ENCODE measurements at regions not wholly inside any gene's neighbourhood (a gene's known extent, or its start where the extent isn't known, plus 50 kb on each side); places are given as distances from the start of the nearest gene placed in this dataset.

GRCh38 chr13:58081301-58081820, 449.8 kb downstream of the PCDH17 start:
- no peak for DNase-seq

GRCh38 chr13:58083064-58083463, 451.5 kb downstream of the PCDH17 start:
- Histone ChIP-seq H3K27me3 (replicated peaks; ENCODE audit: insufficient read depth, low read length) (peaks cover 6% of the 10 kb centered on the region; the same call in 1 of the 2 replicates), H2AFZ (ENCODE audit: low read length) (no peak overlapping the region), H3K36me3 (replicated peaks; ENCODE audit: insufficient read depth, low read length) (no peaks in the 10 kb centered on the region), H3K4me1 (ENCODE audit: low read length) (no peaks in the 10 kb centered on the region), H3K79me2 (ENCODE audit: low read length) (no peaks in the 10 kb centered on the region), H3K9me3 (replicated peaks; ENCODE audit: insufficient read depth, low read length) (no peaks in the 10 kb centered on the region), H3K4me3 (ENCODE audit: low read length) (no peak overlapping the region), H3K9me2 (replicated peaks; ENCODE audit: insufficient read depth, low read length) (no peaks in the 10 kb centered on the region), H3K4me2 (ENCODE audit: low read depth, low read length) (no peak overlapping the region), H3F3A (ENCODE audit: insufficient read depth, low read length) (no peaks in the 10 kb centered on the region), H4K20me1 (ENCODE audit: insufficient read depth, low read length) (no peaks in the 10 kb centered on the region), H3K27ac (ENCODE audit: low read length) (no peak overlapping the region), H3K9ac (ENCODE audit: low read length) (no peak overlapping the region)
- no peak for DNase-seq
- no peak for TF ChIP-seq CTCF (IDR thresholded peaks at IDR 0.05; ENCODE audit: low read length)
- TF ChIP-seq EZH2 (optimal IDR thresholded peaks at IDR 0.05; ENCODE audit: low read depth, low read length) = no peak
- TF ChIP-seq EZH2phosphoT487 (IDR thresholded peaks at IDR 0.05; ENCODE audit: low read length) = no peak

More at GRCh38 chr13:58081301-58081820, 449.8 kb downstream of the PCDH17 start:
- Histone ChIP-seq H2AFZ (ENCODE audit: low read length) (no peak overlapping the region), H3K4me2 (ENCODE audit: low read depth, low read length) (no peak overlapping the region), H3K9ac (ENCODE audit: low read length) (no peak overlapping the region), H3K4me1 (ENCODE audit: low read length) (no peaks in the 10 kb centered on the region), H3K36me3 (replicated peaks; ENCODE audit: insufficient read depth, low read length) (no peaks in the 10 kb centered on the region), H3K4me3 (ENCODE audit: low read length) (no peak overlapping the region), H4K20me1 (ENCODE audit: insufficient read depth, low read length) (no peaks in the 10 kb centered on the region), H3K9me2 (replicated peaks; ENCODE audit: insufficient read depth, low read length) (no peaks in the 10 kb centered on the region), H3K79me2 (ENCODE audit: low read length) (no peaks in the 10 kb centered on the region), H3F3A (ENCODE audit: insufficient read depth, low read length) (no peaks in the 10 kb centered on the region), H3K27ac (ENCODE audit: low read length) (no peak overlapping the region), H3K9me3 (replicated peaks; ENCODE audit: insufficient read depth, low read length) (no peaks in the 10 kb centered on the region), H3K27me3 (replicated peaks; ENCODE audit: insufficient read depth, low read length) (no peaks in the 10 kb centered on the region; the same call in 1 of the 2 replicates)
- TF ChIP-seq EZH2 (optimal IDR thresholded peaks at IDR 0.05; ENCODE audit: low read depth, low read length) (no peak), EZH2phosphoT487 (IDR thresholded peaks at IDR 0.05; ENCODE audit: low read length) (no peak), CTCF (IDR thresholded peaks at IDR 0.05; ENCODE audit: low read length) (no peak)

GRCh38 chr13:58085274-58085673, 453.7 kb downstream of the PCDH17 start:
- no peak for TF ChIP-seq EZH2 (optimal IDR thresholded peaks at IDR 0.05; ENCODE audit: low read depth, low read length)
- TF ChIP-seq CTCF (IDR thresholded peaks at IDR 0.05; ENCODE audit: low read length) = no peak
- TF ChIP-seq EZH2phosphoT487 (IDR thresholded peaks at IDR 0.05; ENCODE audit: low read length) = no peak
- Histone ChIP-seq H3K27me3 (replicated peaks; ENCODE audit: insufficient read depth, low read length) (peaks cover 6% of the 10 kb centered on the region; the same call in 1 of the 2 replicates), H4K20me1 (ENCODE audit: insufficient read depth, low read length) (no peaks in the 10 kb centered on the region), H3K9me3 (replicated peaks; ENCODE audit: insufficient read depth, low read length) (no peaks in the 10 kb centered on the region), H3K9me2 (replicated peaks; ENCODE audit: insufficient read depth, low read length) (no peaks in the 10 kb centered on the region), H3F3A (ENCODE audit: insufficient read depth, low read length) (no peaks in the 10 kb centered on the region), H3K27ac (ENCODE audit: low read length) (no peak overlapping the region), H3K4me2 (ENCODE audit: low read depth, low read length) (no peak overlapping the region), H2AFZ (ENCODE audit: low read length) (no peak overlapping the region), H3K4me3 (ENCODE audit: low read length) (no peak overlapping the region), H3K79me2 (ENCODE audit: low read length) (no peaks in the 10 kb centered on the region), H3K9ac (ENCODE audit: low read length) (no peak overlapping the region), H3K36me3 (replicated peaks; ENCODE audit: insufficient read depth, low read length) (no peaks in the 10 kb centered on the region), H3K4me1 (ENCODE audit: low read length) (no peaks in the 10 kb centered on the region)
- DNase-seq = no peak
